Heart left ventricle (tissue), 13 donors: ENCODE measurements at regions not wholly inside any gene's neighbourhood (a gene's known extent, or its start where the extent isn't known, plus 50 kb on each side); places are given as distances from the start of the nearest gene placed in this dataset.

Experiments
- POLR2A ChIP-seq, 2 donors: fragments of 450-650 bp; IDR thresholded peaks; one replicate each; pipeline ENCODE4 v1.6.1; 2017; ENCODE audit warnings: antibody characterized with exemption in 2 of 2, mild to moderate bottlenecking in 2 of 2, moderate library complexity in 2 of 2
- TF ChIP-seq, protein P1 (sequence below), 12 donors: fragments of 200-600 bp; sonication (generic) in 4 of 12; IDR thresholded peaks; one replicate each; pipeline versions ENCODE4 v1.5.0 to v1.8.0; 2018 to 2022; ENCODE audit warnings: antibody characterized with exemption in 12 of 12, mild to moderate bottlenecking in 5 of 12
- donor health status: ischemic (EF 13 %, LVEDD 7.1; RV severe dilation, severe dysfunction).
- donor health status: DM: no; HTN: yes; CAD: no.
- donor health status: DM: no; HTN: no; CAD: no.
- donor health status: ischemic (EF 25% LVEDD 6.9; RV normal size, moderate dysfunction).
- donor health status: ischemic (EF 25% LVEDD 5.7; RV mildly dilated, moderate dysfunction).
- donor health status: ischemic (EF 35%, LVEDD 5.7; RV mildly dilated, moderate dysfunction).
- donor health status: nonischemic (EF 11% LVEDD 7.7; RV severe dilation, severe dysfunction).
- donor health status: DM: yes; HTN: yes; CAD: no.
- donor health status: PGD.
- donor health status: ischemic (EF 29% LVEDD 5.4; RV normal size, mild dysfunction).
- donor health status: nonischemic (EF 23%, LVEDD 6.1; RV moderate dilation, normal function).

DNA sequence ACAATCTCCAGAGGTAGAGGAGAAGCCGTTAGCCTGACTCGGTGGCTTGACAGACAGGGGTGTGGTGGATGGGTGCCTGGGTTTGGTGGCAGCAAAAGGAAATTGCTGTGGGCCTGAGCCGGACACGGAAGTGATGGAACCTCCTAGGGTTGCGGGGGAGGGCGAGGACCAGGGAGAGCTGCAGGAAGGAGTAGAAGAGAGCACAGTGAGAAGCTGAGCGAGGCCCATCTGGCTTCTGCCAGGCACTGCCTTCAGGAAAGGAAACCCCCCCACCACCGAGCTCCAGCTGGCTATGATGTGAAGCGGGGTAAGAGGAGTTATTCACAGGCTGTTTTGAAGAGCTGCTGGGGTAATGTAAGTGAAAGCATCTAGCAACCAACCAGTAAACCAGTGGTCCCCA is 134.6 kb downstream of the TSN start:
- TF ChIP-seq POLR2A (IDR thresholded peaks at IDR 0.05): no peak
- TF ChIP-seq, protein P1, sequence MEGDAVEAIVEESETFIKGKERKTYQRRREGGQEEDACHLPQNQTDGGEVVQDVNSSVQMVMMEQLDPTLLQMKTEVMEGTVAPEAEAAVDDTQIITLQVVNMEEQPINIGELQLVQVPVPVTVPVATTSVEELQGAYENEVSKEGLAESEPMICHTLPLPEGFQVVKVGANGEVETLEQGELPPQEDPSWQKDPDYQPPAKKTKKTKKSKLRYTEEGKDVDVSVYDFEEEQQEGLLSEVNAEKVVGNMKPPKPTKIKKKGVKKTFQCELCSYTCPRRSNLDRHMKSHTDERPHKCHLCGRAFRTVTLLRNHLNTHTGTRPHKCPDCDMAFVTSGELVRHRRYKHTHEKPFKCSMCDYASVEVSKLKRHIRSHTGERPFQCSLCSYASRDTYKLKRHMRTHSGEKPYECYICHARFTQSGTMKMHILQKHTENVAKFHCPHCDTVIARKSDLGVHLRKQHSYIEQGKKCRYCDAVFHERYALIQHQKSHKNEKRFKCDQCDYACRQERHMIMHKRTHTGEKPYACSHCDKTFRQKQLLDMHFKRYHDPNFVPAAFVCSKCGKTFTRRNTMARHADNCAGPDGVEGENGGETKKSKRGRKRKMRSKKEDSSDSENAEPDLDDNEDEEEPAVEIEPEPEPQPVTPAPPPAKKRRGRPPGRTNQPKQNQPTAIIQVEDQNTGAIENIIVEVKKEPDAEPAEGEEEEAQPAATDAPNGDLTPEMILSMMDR (IDR thresholded peaks at IDR 0.05): no peak
